Endothelial cell (in vitro differentiated cells): ENCODE measurements at regions not wholly inside any gene's neighbourhood (a gene's known extent, or its start where the extent isn't known, plus 50 kb on each side); places are given as distances from the start of the nearest gene placed in this dataset.

ENCODE experiments used
- DNase-seq: peaks from one replicate; pipeline ENCODE4 v3.0.0; 2021; ENCODE audit warnings: low spot score
- H3K27ac Mint-ChIP-seq: one replicate; pipeline ENCODE4 v1.8.0; 2021; ENCODE audit warnings: mixed read lengths, inconsistent platforms; ENCODE audit not compliant: unreplicated experiment
- H3K27me3 Mint-ChIP-seq: one replicate; pipeline ENCODE4 v1.8.0; 2021; ENCODE audit warnings: mild to moderate bottlenecking, moderate library complexity, mixed read lengths, inconsistent platforms; ENCODE audit not compliant: unreplicated experiment
- H3K36me3 Mint-ChIP-seq: one replicate; pipeline ENCODE4 v1.8.0; 2021; ENCODE audit warnings: mild to moderate bottlenecking, low read depth, mixed read lengths, inconsistent platforms; ENCODE audit not compliant: unreplicated experiment
- H3K4me1 Mint-ChIP-seq: one replicate; pipeline ENCODE4 v1.8.0; 2021; ENCODE audit warnings: mild to moderate bottlenecking, mixed read lengths, inconsistent platforms; ENCODE audit not compliant: unreplicated experiment
- H3K4me3 Mint-ChIP-seq: one replicate; pipeline ENCODE4 v1.8.0; 2021; ENCODE audit warnings: mild to moderate bottlenecking, mixed read lengths, inconsistent platforms; ENCODE audit not compliant: unreplicated experiment
- H3K9me3 Mint-ChIP-seq: one replicate; pipeline ENCODE4 v1.8.0; 2021; ENCODE audit warnings: mixed read lengths, inconsistent platforms; ENCODE audit not compliant: unreplicated experiment
- CTCF ChIP-seq: fragments of 200-600 bp; sonication (generic); IDR thresholded peaks from one replicate; pipeline ENCODE4 v1.5.0; 2021; ENCODE audit warnings: antibody characterized with exemption; ENCODE audit not compliant: unreplicated experiment

DNA sequence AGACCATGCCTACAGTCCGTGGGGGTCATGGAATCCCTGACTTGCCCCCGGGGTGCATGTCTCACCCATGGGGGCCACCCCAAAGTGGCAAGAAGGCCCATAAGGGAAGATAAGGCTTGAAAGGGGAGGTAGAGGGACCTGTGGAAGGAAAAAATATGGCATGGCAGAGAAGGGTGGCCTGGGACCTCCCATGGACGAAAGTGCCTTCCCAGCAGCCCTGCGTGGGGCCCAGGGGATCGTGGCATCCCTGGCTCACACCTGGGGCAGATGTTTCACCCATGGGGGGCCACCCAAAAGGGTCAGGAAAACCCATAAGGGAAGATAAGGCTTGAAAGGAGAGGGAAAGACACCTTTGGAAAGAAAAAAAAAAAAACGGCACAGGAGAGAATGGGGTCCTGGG is 264.6 kb downstream of the ALG10 start:
- Mint-ChIP-seq H3K27ac (no peak overlapping the region), H3K4me1 (no peaks in the 10 kb centered on the region), H3K9me3 (peaks cover 35% of the 10 kb centered on the region), H3K4me3 (no peak overlapping the region), H3K27me3 (peaks cover 17% of the 10 kb centered on the region), H3K36me3 (peaks cover 9% of the 10 kb centered on the region)
- no peak for TF ChIP-seq CTCF
- DNase-seq = no peak

GRCh38 chr12:34287437-34287836 is 265.1 kb downstream of the ALG10 start:
- Mint-ChIP-seq H3K4me3 (no peak overlapping the region), H3K36me3 (peaks cover 14% of the 10 kb centered on the region), H3K4me1 (no peaks in the 10 kb centered on the region), H3K27me3 (peaks cover 17% of the 10 kb centered on the region), H3K27ac (no peak overlapping the region), H3K9me3 (peaks cover 40% of the 10 kb centered on the region)
- no peak for TF ChIP-seq CTCF
- DNase-seq = no peak

DNA sequence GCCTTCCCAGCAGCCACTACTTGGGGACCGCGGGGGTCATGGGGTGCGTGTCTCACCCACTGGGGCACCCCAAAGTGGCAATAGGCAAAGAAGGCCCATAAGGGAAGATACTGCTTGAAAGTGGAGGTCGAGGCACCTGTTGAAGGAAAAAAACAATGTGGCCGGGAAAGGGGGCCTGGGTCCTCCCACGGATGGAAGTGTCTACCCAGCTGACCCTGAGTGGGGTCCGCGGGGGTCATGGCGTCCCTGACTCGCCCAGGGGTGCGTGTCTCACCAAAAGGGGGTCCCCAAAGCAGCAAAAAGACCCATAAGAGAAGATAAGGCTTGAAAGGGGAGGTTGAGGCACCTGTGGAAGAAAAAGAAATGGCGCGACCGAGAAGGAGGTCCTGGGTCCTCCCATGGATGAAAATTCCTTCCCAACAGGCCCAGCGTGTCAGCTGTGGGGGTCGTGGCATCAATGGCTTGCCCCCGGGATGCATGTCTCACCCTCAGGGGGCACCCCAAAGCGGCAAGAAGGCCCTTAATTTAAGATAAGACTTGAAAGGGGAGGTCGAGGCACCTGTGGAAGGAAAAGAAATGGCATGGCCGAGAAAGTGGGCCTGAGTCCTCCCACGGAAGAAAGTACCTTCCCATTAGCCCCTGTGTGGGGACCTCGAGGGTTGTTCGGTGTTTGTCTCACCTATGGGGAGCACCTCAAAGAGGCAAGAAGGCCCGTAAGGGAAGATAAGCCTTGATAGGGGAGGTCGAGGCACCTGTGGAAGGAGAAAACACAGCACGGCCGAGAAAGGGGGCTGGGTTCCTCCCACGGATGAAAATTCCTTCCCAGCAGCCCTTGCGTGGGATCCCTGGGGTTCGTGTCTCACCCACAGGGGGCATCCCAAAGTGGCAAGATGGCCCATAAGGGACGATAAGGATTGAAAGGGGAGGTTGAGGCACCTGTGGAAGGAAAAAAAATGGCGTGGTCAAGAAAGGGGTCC is 266.0 kb downstream of the ALG10 start:
- Mint-ChIP-seq H3K27me3 (peaks cover 19% of the 10 kb centered on the region), H3K4me1 (no peaks in the 10 kb centered on the region), H3K27ac (no peak overlapping the region), H3K4me3 (no peak overlapping the region), H3K9me3 (peaks cover 48% of the 10 kb centered on the region), H3K36me3 (peaks cover 18% of the 10 kb centered on the region)
- no peak for TF ChIP-seq CTCF
- no peak for DNase-seq

DNA sequence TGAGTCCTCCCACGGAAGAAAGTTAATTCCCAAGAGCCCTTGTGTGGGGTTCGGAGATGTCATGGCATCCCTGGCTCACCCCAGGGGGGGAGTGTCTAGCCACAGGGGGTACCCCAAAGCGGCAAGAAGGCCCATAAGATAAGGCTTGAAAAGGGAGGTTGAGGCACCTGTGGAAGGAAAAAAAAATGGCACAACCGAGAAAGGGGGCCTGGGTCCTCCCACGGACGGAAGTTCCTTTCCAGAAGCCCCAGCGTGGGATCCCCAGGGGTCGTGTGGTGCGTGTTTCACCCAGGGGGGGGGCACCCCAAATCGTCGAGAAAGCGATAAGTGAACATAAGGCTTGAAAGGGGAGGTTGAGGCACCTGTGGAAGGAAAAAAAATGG is 266.7 kb downstream of the ALG10 start:
- TF ChIP-seq CTCF = no peak
- no peak for DNase-seq
- Mint-ChIP-seq H3K9me3 (peaks cover 50% of the 10 kb centered on the region), H3K27ac (no peak overlapping the region), H3K4me3 (no peak overlapping the region), H3K4me1 (no peaks in the 10 kb centered on the region), H3K36me3 (peaks cover 19% of the 10 kb centered on the region), H3K27me3 (peaks cover 20% of the 10 kb centered on the region)
